K562 (cell line): ENCODE measurements at regions not wholly inside any gene's neighbourhood (a gene's known extent, or its start where the extent isn't known, plus 50 kb on each side); places are given as distances from the start of the nearest gene placed in this dataset.

Source experiments
- CCNT2 ChIP-seq: IDR thresholded peaks from 2 replicates; pipeline ENCODE4 v1.6.1; 2011; ENCODE audit warnings: borderline replicate concordance, low read depth, mild to moderate bottlenecking, moderate library complexity, mixed read lengths, low read length; ENCODE audit not compliant: insufficient read length; ENCODE audit errors: extremely low read depth
- TF ChIP-seq, protein P1 (sequence below), 2 experiments: fragments of 450-650 bp; formaldehyde crosslinking in 1 of 2; IDR thresholded peaks; 2 replicates each; pipeline versions ENCODE4 v1.4.0 to v1.6.1; 2014 to 2020; ENCODE audit warnings: mild to moderate bottlenecking in 2 of 2, borderline replicate concordance in 1 of 2, low read depth in 1 of 2
- TF ChIP-seq, protein P2 (sequence below), 2 experiments: fragments of 450-650 bp in 1 of 2; sonication (generic) in 1 of 2; formaldehyde crosslinking in 1 of 2; IDR thresholded peaks; 2 replicates each; pipeline versions ENCODE4 v1.7.1 to v1.9.0; 2016 to 2022; ENCODE audit warnings: inconsistent platforms in 1 of 2, mild to moderate bottlenecking in 1 of 2, missing genetic modification reagents in 1 of 2

DNA sequence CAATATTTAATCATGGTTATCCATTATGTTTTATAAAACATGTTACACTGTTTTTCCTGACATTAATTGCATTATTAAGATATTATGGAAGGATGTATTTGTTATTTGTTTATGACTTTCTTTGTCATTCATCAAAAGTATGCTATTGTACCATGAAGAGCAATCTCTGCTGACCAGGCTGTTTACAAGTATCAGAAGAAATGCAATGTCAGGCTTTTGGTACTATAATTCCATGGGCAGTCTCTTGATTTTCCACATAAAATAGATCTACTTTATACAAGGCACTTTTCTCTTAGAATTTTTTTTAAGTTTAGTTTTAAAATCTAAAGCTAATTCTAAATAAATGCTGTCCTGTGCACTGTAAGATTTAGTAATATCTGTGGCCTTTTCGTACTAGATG is 196.6 kb downstream of the COX7C start (continued):
- TF ChIP-seq, protein P1, sequence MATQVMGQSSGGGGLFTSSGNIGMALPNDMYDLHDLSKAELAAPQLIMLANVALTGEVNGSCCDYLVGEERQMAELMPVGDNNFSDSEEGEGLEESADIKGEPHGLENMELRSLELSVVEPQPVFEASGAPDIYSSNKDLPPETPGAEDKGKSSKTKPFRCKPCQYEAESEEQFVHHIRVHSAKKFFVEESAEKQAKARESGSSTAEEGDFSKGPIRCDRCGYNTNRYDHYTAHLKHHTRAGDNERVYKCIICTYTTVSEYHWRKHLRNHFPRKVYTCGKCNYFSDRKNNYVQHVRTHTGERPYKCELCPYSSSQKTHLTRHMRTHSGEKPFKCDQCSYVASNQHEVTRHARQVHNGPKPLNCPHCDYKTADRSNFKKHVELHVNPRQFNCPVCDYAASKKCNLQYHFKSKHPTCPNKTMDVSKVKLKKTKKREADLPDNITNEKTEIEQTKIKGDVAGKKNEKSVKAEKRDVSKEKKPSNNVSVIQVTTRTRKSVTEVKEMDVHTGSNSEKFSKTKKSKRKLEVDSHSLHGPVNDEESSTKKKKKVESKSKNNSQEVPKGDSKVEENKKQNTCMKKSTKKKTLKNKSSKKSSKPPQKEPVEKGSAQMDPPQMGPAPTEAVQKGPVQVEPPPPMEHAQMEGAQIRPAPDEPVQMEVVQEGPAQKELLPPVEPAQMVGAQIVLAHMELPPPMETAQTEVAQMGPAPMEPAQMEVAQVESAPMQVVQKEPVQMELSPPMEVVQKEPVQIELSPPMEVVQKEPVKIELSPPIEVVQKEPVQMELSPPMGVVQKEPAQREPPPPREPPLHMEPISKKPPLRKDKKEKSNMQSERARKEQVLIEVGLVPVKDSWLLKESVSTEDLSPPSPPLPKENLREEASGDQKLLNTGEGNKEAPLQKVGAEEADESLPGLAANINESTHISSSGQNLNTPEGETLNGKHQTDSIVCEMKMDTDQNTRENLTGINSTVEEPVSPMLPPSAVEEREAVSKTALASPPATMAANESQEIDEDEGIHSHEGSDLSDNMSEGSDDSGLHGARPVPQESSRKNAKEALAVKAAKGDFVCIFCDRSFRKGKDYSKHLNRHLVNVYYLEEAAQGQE (IDR thresholded peaks at IDR 0.05; ENCODE audit: borderline replicate concordance), result no peak
- TF ChIP-seq, protein P1 (CRISPR knock-in tag; IDR thresholded peaks at IDR 0.05; ENCODE audit: low read depth), result no peak
- TF ChIP-seq, protein P2, sequence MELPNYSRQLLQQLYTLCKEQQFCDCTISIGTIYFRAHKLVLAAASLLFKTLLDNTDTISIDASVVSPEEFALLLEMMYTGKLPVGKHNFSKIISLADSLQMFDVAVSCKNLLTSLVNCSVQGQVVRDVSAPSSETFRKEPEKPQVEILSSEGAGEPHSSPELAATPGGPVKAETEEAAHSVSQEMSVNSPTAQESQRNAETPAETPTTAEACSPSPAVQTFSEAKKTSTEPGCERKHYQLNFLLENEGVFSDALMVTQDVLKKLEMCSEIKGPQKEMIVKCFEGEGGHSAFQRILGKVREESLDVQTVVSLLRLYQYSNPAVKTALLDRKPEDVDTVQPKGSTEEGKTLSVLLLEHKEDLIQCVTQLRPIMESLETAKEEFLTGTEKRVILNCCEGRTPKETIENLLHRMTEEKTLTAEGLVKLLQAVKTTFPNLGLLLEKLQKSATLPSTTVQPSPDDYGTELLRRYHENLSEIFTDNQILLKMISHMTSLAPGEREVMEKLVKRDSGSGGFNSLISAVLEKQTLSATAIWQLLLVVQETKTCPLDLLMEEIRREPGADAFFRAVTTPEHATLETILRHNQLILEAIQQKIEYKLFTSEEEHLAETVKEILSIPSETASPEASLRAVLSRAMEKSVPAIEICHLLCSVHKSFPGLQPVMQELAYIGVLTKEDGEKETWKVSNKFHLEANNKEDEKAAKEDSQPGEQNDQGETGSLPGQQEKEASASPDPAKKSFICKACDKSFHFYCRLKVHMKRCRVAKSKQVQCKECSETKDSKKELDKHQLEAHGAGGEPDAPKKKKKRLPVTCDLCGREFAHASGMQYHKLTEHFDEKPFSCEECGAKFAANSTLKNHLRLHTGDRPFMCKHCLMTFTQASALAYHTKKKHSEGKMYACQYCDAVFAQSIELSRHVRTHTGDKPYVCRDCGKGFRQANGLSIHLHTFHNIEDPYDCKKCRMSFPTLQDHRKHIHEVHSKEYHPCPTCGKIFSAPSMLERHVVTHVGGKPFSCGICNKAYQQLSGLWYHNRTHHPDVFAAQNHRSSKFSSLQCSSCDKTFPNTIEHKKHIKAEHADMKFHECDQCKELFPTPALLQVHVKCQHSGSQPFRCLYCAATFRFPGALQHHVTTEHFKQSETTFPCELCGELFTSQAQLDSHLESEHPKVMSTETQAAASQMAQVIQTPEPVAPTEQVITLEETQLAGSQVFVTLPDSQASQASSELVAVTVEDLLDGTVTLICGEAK (IDR thresholded peaks at IDR 0.05), result no peak
- TF ChIP-seq, protein P2 (CRISPR knock-in tag; IDR thresholded peaks at IDR 0.05), result no peak
- no peak for TF ChIP-seq CCNT2
